Hepatocyte (in vitro differentiated cells): ENCODE measurements at regions not wholly inside any gene's neighbourhood (a gene's known extent, or its start where the extent isn't known, plus 50 kb on each side); places are given as distances from the start of the nearest gene placed in this dataset.

Source experiments
- EZH2 ChIP-seq: fragments of 200-600 bp; sonication (generic); IDR thresholded peaks from 2 replicates; pipeline ENCODE4 v1.6.1; 2016; ENCODE audit warnings: antibody characterized with exemption, mild to moderate bottlenecking, borderline replicate concordance
- EZH2phosphoT487 ChIP-seq: fragments of 200-600 bp; sonication (generic); IDR thresholded peaks from one replicate; pipeline ENCODE4 v1.6.1; 2018; ENCODE audit warnings: antibody characterized with exemption, mild to moderate bottlenecking, low read depth, moderate library complexity; ENCODE audit not compliant: unreplicated experiment, severe bottlenecking
- TF ChIP-seq, protein P1 (sequence below): fragments of 200-600 bp; sonication (generic); IDR thresholded peaks from 2 replicates; pipeline ENCODE4 v1.5.1; 2016; ENCODE audit warnings: antibody characterized with exemption, mild to moderate bottlenecking; ENCODE audit not compliant: poor library complexity

DNA sequence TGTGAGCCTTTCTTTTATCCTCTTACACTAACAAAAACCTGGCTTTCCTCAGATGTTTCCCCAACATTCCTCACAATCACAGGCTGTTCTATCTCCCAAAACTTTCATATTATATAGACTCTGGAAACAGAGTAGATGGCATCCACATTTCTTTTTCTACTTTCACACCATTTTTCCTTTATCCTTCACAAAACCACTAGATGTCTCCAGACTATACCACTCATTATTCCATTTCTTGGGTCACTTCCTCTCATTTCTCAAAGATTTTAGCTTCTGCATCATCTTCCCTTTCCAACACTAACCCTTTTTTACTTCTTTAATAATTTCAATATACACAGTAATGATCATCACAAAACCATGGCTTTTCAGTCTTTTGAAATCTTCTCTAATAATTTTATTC lies 286.0 kb upstream of the DEPDC1 start:
- TF ChIP-seq, protein P1, sequence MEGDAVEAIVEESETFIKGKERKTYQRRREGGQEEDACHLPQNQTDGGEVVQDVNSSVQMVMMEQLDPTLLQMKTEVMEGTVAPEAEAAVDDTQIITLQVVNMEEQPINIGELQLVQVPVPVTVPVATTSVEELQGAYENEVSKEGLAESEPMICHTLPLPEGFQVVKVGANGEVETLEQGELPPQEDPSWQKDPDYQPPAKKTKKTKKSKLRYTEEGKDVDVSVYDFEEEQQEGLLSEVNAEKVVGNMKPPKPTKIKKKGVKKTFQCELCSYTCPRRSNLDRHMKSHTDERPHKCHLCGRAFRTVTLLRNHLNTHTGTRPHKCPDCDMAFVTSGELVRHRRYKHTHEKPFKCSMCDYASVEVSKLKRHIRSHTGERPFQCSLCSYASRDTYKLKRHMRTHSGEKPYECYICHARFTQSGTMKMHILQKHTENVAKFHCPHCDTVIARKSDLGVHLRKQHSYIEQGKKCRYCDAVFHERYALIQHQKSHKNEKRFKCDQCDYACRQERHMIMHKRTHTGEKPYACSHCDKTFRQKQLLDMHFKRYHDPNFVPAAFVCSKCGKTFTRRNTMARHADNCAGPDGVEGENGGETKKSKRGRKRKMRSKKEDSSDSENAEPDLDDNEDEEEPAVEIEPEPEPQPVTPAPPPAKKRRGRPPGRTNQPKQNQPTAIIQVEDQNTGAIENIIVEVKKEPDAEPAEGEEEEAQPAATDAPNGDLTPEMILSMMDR, result no peak
- TF ChIP-seq EZH2 (no peak), EZH2phosphoT487 (no peak)
